ENCODE measurements at regions not wholly inside any gene's neighbourhood (a gene's known extent, or its start where the extent isn't known, plus 50 kb on each side); places are given as distances from the start of the nearest gene placed in this dataset.

DNA sequence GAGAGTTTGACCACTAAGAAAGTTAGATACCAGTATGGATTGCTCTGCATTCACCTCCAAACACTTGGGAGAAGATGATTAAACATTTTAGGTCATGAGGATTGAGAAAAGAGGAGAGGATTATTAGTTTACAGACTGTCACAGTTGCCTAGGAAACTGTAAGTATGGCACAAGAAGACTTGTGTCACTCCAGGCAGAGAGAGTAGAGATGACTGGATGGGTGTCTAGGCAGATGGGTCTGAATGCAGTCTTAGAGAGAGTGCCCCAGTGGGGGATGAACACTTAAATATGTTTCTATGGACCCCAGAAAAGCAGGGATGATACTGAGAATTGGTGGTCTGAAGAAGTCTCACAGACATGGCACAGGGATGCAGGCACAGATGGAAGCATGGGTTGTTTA is 477.6 kb upstream of the B3GALT2 start:
- no peak for DNase-seq (ENCODE audit: low spot score)

DNA sequence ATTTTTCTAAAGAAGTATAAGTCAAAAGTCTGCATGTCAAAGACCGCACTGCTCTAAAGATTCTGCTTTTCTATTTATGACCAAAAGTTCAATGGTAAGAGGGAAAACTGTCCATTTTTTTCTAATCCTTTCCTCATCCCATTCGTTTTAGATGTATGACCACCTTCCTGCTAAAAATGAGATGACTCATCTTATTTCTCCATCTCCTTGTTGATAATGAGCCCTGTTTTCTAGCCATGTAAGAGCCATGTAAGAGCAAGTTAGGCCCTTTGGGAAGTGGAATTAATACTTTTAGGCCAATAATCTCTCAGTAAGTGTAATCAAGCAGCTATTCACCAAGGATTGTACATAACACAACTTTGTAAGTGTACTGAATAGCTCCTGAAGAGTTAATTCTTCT is 475.6 kb upstream of the B3GALT2 start:
- DNase-seq (ENCODE audit: low spot score), result no peak

DNA sequence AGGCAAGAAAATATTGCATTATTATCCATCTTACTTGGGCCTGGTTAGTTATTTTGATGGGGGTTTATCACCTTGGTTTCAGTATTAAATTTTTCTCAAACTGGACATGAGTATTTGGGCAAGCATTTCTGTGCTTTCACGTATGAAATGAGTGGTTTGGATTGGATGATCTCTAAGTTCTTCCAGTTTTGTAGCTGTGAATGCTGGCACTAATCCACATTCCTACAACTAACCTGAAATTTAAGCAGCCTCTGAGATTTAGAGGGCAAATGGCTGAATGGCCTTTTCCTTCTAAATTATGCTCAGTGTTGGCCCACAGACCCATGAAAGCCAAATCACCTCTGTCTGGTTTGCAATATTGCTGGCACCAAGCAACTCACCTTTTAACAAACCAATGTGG is 475.0 kb upstream of the B3GALT2 start:
- DNase-seq (ENCODE audit: low spot score), result no peak

DNA sequence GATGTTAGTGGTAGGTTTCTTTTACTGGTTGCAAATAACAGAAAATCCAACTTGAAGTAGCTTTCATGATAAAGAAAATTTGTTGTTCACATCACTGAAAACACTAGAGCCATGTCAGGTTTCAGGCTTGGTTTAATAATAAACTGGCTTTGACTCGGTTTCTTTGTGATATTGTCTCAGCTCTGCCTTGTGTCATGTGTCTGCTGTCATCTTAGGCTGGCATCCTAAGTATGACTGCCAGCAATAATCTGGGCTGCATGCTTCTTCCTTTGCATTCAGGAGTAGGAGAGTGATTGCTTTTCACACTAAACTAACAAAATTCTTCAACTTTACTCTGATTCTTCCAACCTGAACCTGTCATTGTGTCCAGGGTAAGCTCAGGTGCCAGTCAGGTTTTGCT is 474.0 kb upstream of the B3GALT2 start:
- DNase-seq (ENCODE audit: low spot score), result no peak

DNA sequence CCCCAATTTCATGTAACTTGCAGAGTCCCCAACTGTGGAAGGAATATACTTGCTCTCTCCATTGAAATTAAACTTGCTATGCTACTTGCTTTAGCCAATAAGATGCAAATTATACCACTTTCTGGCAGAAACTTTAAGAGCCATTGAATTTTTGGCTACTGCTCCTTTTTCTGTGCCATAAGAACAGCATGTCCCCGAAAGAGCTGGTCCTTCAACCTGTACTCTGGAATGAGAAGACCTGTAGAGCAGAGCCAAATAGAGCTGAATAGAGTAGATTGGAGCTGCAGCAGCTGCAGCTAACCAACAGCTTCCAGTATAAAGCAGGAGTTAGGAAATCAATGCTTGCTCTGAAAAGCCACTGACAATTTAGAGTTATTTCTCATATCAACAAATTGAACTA is 472.3 kb upstream of the B3GALT2 start:
- no peak for DNase-seq (ENCODE audit: low spot score)

DNA sequence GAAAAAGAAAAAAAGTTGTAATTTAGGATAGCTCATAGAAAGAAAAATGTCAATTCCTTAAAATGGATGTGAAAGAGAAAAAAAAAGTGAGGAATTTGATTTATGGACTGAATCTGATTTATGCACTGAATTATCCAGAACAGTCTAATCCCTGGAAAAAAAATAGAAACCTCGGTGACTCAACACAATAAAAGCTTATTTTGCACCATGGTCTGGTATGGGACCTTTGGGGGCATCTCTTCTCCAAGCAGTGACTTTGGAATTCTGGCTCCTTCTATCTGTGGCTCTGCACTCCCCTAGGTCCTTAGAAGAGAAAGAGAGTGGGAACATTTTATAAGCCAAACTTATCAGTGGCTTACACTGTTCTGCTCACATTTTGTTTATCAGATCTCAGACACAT is 471.7 kb upstream of the B3GALT2 start:
- DNase-seq (ENCODE audit: low spot score), result no peak

DNA sequence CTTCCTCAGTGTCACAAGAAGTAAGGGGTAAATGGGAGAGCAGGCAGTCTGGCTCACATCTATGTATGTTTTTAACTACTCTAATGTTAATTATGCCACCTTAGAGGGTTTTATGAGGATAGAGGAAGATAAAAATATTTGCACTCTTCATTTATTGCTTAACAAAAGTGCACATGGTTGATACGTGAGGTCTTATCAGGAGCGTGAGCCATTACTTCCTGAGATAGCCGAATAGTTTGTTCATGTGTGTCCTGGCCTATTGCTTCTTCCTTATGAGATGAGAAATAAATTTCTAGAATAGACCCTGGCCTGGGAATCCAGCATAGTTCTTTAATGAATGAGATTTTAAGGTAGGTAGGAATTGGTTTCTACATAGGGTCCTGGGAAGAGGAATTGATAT is 471.1 kb upstream of the B3GALT2 start:
- DNase-seq (ENCODE audit: low spot score), result no peak

DNA sequence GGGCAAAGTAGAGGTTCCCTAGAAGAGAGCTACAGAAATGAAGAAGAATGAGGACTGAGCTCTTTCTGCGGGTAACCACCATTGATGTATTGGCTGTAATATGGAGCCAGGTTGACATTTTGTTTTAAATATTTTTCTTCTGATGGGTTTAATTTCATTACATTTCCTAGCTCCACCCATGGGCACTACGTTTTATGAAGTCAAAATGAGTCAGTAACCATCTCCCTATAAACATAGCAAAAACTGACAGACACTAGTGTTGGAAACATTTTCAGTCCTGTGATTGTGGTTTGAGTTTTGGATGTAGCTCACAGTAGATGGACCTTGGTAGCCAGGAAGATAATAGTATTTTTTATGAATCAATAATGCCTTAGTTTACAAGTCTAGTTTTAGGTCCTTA is 470.4 kb upstream of the B3GALT2 start:
- no peak for DNase-seq (ENCODE audit: low spot score)

DNA sequence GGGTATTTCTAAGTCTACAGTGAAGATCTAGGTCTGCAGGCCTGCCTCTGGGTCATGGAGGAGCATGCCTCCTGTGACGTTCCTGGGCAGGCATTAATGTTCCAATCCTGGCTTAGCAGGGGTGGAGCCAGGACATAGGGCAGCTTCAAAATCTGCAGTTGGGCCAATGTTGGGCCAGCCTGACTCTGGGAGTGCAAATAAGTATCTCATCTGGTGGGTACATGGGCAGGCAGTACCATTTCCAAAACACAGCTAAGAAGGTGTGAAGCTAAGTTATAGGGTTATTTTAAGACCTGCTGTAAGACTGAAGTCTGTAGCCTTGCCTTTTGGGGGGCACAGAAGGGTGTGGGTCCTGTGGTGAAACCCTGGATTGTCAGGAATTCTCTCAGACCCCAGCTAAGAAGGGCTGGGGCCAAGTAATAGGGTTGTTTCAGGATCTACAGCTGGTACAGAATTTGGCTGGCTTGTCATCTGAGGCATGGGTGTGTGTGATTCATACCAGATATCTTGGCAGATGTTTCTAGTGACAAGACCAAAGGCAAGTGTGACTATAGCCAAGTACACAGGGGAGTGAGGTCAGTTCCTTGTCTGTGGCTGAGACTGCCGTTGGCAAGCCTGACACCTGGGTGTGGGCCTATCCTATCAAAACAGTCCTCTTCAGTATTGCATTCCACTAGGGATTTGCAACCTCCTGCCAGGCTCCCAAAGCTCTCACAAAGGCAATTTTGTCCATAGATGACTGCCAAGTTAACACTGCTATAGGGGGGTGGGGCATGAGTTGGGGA is 468.7 kb upstream of the B3GALT2 start:
- DNase-seq (ENCODE audit: low spot score), result no peak

DNA sequence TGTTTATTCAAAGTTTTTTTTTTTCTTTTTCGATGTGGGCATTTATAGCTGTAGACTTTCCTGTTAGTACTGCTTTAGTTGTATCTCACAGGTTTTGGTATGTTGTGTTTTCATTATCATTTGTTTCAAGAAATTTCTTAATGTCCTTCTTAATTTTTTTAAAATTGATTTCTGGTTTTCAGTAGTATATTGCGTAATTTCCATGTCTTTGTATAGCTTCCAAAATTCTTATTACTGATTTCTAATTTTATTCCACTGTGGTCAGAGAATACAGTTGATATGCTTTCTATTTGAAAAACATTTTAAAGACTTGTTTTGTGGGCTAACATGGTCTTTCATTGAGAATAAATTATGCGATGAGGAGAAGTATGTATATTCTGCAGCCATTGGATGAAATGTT is 463.2 kb upstream of the B3GALT2 start:
- DNase-seq (ENCODE audit: low spot score), result no peak

DNA sequence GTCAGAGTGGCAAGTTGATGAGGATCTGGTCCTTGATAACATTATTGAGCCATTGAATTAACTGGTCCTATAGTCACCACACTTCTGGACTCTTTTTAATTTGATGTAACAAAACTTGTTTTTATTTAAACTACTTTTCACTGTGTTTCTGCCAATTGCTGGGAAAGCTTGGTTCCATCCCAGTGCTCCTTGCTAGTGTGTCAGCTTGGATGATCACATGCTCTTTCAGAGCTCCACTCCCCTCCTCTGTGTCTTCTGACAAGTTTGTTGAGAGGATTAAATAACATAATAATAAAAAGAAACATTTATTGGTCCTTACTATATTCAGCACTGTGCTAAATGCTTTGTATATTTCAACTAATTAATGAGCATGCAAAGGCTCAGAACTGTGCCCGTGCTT is 448.5 kb upstream of the B3GALT2 start:
- no peak for DNase-seq (ENCODE audit: low spot score)

DNA sequence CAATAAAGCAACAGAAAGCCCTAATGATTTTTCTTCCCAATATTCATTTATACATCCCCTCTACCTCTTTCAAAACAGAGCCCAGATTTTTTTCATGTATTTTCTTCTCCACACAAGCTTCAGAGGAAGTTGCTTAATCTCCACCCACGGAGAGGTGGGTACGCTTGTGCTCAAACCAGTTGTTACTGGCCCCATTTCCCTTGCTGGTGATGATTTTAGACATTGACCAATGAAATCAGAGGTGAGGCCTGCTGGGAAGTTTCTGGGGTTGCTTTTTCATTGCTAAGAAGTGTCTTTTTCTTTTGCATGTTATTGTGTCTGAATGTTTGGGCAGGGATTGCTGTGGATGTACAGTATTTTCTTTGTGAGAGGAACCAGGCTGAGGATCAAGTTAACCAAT is 448.1 kb upstream of the B3GALT2 start:
- no peak for DNase-seq (ENCODE audit: low spot score)

DNA sequence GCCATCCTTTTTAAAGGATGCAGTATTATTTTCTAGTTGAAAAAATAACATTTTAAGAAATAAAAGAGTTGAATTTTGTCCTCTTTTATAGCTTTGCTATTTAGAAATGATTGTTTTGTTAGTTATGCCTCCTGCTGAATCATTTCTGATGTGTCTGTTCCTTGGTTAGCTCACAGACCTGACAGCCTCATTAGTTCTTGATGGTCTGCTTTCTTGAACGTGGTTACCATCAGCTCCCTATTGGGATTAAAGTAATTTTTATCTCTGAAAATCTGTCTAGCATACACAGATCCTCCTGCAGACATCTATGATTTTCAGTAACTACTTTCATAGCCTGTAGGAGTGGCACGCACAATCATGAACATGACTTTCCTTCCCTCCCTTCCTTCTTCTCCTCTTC is 447.6 kb upstream of the B3GALT2 start:
- DNase-seq (ENCODE audit: low spot score), result no peak

DNA sequence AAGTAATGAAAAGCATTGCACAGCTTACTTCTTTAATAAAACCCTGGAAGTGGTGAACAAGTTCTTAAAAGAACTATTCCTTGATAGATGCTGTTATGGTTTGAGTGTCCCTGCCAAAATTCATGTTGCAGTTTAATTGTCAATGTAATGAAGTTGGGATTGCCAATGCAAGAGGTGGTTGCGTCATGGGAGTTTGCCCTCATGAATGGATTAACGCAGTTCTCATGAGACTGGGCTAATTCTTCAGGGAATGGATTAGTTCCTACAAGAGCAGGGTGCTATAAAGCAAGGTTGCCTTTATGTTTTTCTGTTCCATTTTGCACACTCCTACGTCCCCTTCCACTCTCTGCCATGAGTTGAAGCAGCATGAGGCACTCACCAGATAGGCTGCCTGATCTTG is 446.7 kb upstream of the B3GALT2 start:
- DNase-seq (ENCODE audit: low spot score), result no peak

DNA sequence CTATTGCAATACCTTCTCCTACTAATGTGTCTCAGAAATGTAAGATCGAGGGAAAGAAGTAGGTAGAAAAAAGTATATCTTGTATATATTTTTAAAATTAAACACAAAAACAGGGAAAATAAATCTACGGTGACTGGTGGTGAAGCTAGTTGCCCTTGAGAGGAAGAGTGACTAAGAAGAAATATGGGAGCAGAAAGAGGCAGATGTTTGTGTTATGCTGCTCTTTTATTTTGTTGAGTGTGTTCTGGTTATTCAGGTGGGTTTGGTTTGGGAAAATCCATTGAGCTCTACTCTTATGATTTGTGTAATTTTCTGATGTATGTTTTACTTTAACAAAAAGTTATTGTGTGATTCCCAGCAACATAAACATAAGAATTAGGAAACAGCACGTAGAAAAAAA is 444.9 kb upstream of the B3GALT2 start:
- DNase-seq (ENCODE audit: low spot score), result no peak

DNA sequence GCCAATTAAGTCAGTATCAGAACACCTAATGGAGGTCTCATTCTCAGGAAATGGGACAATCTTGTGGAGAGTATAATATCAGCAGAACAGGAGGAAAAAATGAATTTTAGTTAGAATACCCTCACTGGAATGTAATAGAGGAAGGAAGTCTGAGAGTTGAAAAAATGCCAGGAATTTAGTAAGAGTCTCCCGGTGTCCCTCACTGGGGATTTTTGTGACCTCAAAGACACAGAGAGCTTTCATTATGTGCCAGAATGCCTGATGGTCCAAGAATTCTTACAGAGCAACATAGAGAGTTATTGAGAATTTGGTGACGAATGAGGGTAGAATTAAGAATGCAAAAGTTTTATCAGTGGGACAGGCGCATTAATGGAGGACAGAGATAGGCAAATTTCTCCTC is 443.5 kb upstream of the B3GALT2 start:
- DNase-seq (ENCODE audit: low spot score), result no peak

DNA sequence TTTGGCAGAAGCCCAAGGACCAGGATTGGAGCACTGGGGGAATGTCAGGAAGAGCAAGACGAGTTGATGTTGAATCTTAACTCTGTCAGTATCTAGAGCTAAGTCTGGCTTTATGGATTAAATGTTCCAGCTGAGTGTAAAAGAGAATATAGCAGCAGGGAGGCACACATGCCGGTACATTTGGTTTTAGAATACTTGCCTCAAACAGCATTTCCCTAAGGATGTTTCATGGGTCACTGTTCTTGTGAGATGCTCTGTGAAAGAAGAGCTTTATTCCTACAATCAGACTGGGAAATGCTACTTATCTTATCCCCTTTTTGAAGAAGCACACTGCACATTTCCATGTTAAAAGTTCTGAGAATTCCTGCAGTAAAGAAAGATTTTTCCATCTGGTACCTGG is 440.3 kb upstream of the B3GALT2 start:
- no peak for DNase-seq (ENCODE audit: low spot score)

DNA sequence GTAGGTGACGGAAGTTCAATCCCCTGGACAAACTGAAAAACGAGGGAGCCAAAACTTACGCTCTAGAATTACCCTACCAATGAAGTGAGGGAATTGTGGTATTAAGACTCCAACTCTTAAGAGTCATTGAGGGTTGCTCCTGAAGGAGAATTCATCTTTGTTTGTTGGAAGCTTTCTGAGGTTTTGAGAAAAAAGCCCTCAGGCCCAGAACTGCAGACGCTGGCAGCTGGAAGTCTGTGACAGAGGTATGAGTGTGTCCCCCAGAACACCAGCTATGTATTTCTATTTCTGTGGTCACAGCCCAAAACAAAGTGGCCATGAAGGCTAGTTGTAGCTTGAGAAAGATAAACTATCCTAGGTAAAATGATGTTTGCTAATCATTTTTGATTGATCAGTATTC is 438.8 kb upstream of the B3GALT2 start:
- DNase-seq (ENCODE audit: low spot score), result no peak

DNA sequence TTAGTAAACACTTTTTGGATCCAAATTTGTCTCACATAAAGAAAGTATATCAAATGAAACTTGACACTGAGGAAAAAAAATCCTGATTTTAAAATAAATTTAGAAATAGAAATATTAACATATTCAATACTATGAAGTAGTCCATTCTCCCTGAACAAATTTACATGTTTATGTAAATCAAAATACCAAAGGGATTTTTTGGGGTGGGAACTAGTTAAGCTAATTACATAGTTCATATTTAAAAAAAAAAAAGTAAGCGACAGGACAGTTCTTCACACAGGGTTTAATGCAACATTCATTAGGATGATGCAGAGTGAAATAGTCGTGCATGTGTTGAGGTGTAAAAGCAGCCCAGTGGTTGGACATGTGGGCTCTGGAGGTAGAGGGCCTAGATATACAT is 433.5 kb upstream of the B3GALT2 start:
- DNase-seq (ENCODE audit: low spot score), result no peak

DNA sequence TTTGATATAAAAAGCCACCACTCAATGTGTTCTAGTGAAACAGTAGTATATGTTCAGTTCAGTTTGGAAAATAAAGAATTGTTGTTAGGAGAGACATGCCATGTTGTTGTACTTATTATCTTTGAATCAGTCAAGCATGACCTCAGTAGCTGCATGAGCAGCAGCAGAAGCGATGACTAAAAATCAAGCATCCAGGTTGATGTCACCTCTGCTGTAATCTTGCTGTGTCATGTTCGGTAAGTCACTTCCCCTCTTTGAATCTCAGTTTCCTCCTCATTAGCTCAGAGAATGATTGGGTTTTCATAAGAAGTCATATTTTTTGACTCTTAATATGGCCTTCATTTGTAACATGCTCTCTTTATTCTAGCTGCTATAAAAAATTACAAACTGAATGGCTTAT is 428.4 kb upstream of the B3GALT2 start:
- DNase-seq (ENCODE audit: low spot score), result no peak

DNA sequence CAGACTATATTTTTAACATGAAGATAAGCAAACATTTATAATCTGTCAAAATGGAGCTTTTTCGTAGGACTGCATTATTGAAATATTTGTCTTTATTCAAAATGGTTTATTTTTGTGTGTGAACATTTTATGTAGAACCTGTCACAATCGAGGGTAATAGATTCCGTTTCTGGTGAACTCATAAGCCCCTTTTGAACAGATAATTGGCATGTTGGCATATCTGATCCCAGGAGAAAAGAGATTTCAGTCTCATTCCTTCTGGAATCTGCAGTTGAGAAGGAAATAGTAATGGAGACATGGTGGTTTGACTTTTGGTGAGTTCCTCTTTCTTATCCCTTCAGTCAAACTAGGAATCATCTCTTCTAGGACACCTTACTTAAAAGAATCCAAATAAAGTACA is 427.9 kb upstream of the B3GALT2 start:
- no peak for DNase-seq (ENCODE audit: low spot score)

DNA sequence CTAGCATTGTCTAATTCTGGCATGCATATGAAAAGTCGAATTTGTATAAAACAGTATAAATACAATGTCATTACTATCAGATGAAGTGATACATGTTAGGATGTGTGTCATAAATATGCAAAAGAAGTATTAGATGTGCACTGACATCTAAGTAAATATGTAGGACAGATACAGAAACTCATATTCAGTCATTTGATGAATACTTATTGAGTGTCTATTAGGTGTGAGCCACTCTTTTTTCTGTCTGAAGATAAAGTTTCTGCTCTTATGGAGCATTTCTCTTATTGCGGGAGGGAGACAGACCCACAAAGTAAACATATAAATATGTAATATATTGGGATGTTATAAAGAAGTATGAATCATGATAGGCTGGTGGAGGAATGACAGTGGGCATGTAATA is 426.6 kb upstream of the B3GALT2 start:
- DNase-seq (ENCODE audit: low spot score), result no peak

DNA sequence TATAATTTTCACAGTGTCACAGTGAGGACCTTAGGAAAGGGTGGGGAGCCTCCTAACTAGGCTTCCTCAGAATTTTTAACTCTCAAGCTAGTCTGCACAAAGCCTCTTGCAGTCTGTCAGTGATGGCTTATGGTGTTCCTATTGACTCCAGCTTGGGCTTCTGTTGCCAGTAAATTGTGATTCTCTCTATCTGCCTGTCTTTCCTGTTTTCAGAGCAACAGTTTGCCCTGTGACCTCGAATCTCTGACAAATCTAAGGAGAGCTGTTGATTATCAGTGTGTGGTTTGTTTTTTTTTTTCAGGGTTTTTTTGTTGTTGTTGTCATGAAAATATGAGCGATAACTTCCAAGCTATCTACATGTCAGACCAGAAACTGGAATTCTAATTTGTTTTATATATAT is 423.2 kb upstream of the B3GALT2 start:
- DNase-seq (ENCODE audit: low spot score), result no peak

DNA sequence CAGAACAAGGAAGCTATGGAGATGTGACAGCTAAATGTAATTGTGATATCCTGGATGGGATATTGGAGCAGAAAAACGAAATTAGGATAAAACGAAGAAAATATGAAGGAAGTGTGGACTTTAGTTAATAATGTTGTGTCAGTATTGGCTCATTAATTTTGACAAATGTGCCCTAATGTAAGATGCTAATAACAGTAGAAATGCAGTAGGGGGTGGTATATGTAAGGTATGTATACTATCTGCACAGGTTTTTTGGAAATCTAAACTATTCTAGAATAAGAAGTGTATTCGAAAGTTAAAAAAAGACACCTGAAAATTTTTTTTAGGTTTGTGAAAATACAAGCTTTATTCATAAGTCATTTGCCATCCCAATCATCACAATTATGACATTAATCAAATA is 421.4 kb upstream of the B3GALT2 start:
- no peak for DNase-seq (ENCODE audit: low spot score)

DNA sequence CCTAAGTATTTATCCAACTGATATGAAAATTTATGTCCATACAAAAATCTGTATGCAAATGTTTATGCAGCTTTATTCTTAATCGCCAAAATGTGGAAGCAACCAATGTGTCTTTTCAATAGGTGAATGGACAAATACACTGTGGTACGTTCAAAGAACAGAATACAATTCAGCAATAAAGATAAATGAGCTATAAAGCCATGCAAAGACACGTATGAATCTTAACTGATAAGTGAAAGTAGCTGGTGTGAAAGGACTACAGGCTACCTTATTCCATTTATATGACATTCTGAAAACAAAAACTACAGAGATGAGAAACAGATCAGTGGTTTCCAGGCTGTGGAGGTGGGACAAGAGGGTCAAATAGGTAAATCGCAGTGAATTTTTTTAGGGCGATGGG is 419.6 kb upstream of the B3GALT2 start:
- DNase-seq (ENCODE audit: low spot score), result no peak

Measured in NAMALWA (cell line).